Stimulated activated CD8-positive, alpha-beta memory T cell treated with anti-CD3 and anti-CD28 coated beads, Interleukin-12 subunit alpha, Interleukin-12 subunit beta, amount 100 ng/mL, for 4 hours (primary cell): ENCODE measurements at regions not wholly inside any gene's neighbourhood (a gene's known extent, or its start where the extent isn't known, plus 50 kb on each side); places are given as distances from the start of the nearest gene placed in this dataset.
"Not testable (repeated sequence)": the region's sequence is repeated elsewhere in the genome, so short reads cannot be mapped to it uniquely, and the experiment has no call there.

Experiments used
- DNase-seq: peaks from one replicate; pipeline ENCODE4 v3.0.0-alpha.2; 2020; ENCODE audit warnings: low read depth

DNA sequence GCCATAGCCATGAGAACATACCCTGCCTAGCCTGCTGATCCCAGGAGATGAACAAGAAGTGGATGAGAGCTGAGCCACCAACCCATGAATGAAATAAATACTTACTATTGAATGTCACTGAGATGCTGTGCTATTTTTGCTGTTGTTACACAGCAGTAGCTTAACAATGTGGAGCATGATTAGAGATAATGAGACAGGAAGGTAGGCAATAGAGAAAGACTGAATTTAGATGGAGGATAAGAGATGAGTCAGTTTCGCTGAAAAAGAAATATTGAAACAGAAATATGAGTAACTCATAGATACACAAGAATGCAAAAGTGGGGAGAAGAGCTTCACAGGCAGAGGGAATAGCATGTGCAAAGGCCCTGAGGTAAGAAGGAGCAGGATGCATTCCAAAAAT is 94.9 kb upstream of the TOP1 start:
- no peak for DNase-seq

DNA sequence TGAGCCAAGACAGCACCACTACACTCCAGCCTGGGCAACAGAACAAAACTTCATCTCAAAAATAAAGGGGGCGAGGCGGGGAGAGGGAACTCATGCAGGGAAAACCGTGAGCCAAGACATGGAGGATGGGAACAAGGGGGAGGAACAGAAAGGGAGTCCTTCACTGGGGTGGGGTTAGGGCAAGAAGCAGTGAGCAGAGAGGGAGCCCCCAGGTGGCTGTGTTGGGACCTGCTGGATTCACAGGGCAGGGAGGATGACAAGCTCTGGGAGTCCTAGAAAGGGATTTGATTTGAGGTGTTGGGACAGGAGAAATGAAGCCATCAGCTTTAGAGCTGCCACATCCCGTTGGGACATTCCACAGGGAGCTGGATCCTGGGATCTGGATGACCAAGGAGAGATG is 90.6 kb upstream of the TOP1 start:
- no peak for DNase-seq

DNA sequence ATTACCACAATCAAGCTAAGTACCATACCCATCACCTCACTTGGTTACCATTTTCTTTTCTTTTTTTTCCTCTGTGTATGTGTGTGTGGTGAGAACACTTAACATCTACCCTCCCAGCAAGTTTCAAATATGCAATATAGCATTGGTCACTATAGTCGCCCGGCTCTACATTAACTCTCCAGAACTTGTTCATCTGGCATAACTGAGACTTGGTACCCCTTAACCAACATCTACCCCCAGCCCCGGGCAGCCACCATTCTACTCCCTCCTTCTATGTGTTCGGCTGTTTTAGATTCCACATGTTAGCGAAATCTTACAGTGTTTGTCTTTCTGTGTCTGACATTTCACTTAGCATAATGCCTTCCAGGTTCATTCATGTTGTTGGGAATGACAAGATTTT is 89.0 kb upstream of the TOP1 start:
- no peak for DNase-seq

DNA sequence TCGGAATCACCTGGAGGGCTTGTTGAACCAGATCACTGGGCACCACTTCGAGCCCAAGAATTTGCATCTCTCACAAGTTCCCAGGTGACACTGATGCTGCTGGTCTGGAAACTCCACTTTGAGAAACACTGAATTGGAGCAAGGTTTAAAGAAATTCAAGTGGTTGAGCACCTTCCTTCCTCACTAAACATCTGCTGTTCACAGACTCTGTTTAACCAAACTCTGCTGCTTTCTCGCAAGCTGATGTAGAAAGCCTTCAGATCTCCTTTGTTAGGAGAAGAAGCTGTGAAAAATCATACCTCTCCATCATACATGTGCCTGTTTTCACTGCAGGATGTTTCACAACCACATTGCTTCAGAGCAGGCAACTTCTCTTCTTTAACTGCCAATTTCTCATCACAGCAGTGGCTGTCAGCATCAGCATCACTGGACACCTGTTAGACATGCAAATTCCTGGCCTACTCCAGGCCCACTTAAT is 87.5 kb upstream of the TOP1 start:
- no peak for DNase-seq

DNA sequence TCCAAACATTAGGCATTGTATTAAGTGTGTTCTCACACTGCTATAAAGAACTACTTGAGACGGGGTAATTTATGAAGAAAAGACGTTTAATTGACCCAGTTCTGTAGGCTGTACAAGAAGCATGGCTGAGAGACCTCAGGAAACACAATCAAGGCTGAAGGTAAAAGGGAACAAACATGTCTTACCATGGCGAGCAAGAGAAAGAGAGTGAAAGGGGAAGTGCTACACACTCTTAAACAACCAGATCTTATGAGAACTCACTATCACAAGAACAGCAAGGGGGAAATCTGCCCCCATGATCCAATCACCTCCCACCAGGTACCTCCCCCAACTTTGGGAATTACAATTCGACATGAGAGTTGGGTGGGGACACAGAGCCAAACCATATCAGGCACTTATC is 86.6 kb upstream of the TOP1 start:
- DNase-seq = no peak

DNA sequence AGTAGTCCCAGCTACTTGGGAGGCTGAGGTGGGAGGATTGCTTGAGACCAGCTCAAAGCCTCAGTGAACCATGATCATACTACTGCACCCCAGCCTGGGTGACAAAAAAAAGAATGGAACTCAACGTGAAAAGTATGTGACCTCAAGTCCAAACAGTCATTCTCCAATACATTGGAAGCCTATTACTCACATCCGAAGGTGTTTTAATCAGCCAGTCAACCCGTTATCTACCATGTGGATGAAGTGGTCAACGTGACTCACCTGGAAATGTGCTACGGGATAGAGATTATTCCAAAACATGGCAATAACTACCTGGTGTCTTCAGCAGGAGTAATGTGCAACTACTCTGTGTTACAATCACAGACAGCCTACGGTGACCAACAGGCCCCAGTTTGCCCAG is 85.8 kb upstream of the TOP1 start:
- no peak for DNase-seq

DNA sequence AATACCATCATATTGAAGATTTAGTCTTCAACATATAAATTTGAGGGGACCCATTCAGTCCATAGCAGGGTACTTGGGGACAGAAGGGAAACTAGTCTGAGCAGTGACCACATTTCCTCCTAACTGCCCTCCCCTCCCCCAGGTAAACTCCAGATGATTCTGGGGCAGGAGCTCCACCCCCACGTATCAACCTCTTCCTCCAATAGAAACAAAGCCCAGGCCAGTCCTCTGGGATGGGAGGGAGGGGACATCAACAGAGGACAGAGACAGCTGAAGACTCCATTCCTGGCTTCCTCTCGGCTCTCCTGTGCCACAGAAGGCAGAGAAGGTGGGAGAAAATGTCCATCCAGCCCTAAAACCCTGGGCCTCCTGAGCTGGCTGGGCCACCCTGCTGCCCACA is 85.0 kb upstream of the TOP1 start:
- no peak for DNase-seq

DNA sequence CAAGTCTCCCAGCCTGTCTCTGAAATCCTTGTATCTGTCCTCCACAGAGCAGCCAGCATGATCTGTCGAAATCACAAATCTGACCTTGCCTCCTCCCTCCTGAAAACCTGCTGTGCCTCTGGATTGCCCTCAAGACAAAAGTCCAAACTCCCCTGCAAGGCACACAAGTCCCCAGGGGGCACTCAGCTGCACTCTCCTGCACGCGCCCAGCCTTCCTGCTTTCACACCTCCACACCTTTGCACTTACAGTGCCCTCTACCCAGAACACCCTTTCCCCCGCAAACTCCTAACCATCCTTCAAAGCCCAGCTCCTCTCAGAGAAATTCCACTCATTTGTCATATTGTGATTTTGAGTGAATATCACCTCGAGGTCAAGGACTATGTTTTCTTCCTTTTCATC is 83.4 kb upstream of the TOP1 start:
- no peak for DNase-seq

DNA sequence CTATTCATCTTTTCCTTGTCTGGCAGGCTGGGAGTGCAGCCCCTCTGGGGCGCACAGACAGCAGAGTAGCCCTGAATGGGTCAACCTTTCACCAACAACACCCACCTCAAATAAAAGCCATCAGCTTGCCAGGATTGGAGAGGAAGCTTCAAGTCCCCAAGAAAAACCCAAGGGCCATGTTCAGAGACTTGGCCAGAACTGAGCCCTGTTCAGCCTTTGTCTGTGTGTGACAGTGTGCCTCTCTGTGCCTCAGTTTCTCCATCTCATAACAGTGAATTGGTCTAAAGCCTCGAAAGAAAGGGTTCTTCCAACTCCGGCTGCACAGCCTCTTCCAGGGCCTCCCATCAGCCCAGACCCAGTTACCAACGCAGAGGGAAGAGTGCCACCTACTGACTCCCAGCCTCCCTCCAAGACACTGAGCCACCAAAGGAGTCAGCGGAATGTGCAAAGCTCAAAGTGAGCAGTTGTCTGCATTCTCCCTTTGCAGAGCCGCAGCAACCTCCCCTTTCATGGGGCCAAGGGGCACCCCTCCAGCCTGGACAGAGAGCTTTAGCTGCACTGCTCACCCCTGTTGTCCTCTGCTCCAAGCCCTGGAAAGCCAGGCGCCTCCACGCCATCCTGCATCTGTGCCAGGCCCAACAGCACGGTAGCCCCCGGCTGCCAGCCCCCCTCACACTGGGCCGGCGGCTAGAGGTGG is 82.7 kb upstream of the TOP1 start:
- DNase-seq = no peak

DNA sequence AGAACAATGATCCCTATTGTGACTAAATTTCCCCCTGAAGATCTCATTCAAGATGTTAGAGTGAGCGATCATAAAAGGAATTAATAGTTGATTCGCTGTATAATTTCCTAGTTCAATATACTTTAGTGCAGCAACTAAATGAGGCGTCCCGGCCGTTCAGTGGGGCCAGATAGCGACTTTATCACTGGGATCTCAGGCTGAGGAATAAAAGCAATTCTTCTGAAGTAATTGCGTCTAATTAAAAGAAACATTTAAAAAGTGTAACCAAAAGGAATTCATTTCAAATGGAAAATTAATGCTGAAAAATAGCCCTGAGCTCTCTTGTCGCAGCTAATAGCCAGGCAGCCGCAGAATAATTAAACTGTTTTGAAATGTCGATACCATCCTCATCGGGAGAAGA is 82.2 kb upstream of the TOP1 start:
- DNase-seq = no peak

DNA sequence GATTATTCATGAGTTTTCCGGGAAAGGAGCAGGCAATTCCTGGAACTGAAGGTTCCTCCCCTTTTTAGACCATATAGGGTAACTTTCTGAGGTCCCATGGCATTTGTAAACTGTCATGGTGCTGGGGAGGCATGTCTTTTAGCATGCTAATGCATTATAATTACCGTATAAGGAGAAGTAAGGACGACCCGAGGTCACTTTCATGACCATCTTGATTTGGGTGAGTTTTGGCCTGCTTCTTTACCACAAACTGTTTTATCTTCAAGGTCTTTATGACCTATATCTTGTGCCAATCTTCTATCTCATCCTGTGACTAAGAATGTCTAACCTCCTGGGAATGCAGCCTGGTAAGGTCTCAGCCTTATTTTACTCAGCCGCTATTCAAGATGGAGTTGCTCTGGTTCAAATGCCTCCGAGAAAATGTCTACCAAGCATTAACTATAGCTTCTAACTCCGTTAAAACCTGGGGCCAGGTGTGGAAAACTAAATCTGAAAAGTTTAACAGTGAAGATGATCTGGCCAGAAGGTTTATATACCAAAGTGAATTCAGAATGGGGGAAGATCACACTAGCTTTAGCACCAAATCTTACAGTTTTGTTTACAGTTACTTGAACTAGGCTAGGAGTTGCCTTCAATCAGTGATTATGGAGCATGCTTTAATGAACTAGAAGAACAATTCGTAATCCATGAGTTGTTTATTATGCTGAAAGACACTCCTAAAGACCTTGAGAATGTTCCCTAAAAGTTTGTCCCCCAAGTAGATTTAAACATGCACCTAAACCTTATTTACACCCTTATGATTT is 80.0 kb upstream of the TOP1 start:
- no peak for DNase-seq

DNA sequence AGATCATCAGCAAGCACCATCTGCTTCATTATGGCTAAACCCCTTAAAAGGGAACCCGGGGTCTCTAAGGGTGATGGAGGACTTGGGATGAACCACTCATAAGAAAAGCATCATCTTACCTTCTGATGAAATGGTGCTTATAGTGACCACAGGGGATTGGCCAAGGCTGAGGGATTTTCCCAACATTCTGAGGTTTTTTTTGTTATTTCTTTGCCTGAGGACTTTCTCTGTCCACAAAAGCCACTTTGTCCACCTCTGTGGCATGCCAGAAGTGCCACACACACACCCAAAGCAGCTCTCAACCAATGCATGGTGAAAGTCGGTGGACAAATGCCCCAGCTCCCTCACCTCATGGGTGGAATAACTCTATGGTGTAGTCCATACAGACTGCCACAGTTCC is 79.3 kb upstream of the TOP1 start:
- no peak for DNase-seq

DNA sequence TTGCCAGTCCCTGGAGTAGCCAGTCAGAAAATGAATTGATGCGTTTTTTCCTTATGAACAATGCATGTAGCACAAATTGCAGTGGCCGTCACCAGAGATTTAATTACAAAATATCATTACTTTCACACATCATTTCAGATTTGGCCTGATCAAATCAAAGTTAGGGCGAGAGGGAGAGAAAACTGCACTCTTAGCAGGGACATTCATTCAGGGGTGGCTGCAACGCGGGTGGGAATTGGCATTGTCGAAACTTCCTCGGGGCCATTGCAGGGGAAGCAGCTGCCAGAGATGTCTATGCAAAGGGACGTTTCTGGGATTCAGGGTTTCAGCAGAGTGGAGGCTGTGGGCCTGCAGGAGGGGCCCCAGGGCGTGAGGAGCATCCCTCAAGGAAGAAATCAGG is 76.5 kb upstream of the TOP1 start:
- no peak for DNase-seq

DNA sequence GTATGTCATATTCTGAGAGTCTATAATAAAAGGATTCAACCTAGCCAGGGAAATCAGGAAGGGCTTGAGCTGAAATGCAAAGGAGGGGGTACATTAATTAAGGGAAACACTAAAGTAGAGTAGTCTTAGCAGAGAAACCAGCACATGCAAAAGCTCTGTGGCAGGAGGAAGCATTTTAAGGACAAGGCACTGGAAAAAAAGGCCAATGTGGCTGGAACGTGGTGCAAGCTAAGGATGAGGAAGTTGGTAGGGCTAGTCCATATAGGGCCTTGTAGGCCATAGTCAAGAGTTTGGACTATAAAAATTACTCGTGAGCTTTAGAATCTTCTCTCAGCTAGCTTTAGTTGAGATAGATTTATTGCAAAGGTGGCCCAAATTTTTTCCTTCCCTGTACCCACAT is 75.2 kb upstream of the TOP1 start:
- no peak for DNase-seq

DNA sequence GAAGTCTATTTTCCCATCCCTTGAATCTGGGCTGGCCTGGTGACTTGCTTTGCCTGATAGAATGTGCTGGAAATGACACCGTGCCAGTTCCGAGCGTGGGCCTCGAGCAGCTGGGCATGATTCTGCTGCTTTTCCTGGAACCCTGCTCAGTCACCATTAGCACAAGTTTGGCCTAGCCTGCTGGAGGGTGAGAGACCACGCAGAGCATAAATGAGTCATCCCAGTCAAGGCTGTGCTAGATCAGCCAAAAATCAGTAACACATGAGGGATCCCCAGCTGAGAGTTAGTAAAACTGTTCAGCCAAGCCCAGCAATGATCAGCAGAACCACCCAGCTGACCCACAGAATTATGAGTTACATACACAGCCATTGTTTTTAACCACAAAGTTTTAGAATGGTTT is 74.8 kb upstream of the TOP1 start:
- no peak for DNase-seq

DNA sequence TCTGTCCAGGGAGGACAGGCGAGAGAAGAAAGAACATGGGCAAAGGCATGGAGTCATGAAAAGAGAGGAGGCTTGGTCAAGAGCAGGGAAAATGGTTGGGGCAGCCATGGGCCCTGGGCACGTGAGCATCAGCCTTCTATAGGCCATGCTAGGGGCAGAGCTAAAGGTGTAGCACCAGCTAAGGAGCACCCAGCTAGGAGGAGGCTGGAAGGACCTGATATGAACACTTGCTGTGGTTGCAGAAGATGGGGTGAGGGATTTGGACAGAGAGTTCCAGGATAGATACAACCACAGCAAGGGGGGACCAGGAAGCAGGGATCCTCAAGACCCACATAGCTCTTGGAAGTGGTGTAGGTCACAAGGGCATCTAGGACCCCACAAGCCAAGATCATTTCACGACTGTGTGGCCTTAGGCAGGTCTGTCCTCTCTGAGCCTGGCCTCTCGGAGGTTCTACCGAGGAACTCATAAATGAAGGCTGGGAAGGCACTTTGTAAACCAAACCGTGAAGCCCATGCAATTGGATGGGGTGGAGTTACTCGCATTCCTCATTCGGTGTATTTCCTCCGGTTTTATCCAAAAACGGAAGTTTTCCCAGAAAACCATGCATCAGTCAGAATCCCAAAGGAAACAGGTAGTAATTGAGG is 74.0 kb upstream of the TOP1 start:
- DNase-seq = no peak

DNA sequence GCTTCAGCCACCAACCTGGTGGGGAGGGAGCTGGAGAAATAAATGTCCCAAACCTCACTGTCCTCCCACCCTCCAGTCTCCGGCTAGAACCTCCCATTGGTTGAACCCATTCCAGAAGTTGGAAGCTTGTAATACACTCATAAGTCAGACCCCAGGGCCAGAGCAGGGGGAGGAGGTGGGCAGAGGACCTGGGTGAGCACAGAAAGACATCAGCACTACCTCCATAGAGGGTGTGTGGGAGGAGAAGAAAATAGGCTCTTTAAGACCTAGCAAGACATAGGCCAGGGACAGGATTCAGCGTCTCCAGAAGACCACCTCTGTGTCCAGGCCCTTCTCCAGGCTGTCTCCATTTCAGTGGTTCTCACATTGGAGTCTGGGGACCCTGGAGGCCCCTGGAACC is 73.3 kb upstream of the TOP1 start:
- DNase-seq = no peak

DNA sequence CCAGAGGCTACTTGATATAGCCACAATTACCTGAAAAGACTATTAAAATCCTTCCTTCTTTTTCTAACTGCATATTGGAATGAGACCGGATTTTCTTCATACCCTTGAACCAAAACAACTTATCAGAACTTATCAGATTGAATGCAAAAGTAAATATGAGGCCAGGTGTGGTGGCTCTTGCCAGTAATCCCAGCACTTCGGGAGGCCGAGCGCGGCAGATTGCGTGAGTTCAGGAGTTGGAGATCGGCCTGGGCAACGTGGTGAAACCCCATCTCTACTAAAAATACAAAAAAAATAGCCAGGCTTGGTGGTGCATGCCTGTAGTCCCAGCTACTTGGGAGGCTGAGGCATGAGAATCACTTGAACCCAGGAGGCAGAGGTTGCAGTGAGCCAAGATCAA is 72.8 kb upstream of the TOP1 start:
- DNase-seq = not testable (repeated sequence)

DNA sequence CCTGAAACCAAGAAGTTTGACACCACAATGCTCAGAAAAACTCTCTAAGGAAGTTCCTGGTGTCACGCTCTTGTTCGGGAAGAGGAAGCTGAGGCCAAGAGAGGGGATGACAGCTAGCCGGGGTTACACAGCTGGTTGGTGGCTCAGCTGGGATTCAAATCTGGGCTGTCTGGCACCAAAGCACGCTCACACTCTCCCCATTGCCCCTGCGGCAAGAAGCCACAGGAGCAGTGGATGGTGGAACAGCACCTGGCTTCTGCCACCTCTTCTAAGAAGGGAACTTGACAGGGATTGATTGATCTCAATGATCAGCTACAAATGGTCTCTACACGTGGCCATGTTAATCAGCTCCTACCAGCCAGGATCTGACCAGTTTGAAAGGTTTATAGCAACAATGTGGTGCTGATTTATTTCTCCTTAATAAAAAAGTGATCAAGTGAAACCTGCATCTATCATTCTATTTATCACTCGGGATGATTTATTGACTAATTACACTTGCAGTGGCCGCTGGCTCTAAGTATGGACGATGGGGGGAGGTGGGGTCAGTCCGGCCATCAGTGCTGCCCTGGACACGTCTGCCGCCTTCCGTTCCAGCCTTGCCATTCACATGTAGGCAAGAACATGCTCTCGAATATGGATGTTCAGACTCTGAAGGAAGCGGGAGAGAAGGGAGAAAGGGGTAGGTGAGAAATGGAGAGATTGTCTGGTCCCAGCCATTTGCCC is 71.9 kb upstream of the TOP1 start:
- no peak for DNase-seq

DNA sequence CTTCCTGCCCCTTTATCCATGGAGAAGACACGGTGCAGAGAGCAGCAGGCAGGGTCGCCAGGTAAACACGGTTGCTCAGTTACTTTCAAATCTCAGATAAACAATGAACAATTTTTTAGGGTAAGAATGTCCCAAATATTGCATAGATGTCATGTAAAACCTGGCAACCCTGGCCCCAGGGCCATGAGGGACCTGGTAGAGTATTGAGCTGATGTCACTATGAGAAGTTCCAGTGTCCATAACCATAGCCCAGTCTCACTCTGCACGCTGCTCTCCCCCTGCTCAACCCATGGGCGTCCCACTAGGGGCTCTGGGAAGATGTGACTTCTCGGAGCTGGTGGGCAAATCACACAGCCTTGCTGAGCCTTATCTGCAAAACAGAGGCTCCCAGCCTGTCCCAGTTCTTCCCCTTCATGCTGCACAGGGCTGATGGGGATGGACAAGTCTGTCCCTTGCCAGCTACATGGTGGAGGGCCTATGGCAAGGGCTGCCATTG is 71.3 kb upstream of the TOP1 start:
- no peak for DNase-seq

DNA sequence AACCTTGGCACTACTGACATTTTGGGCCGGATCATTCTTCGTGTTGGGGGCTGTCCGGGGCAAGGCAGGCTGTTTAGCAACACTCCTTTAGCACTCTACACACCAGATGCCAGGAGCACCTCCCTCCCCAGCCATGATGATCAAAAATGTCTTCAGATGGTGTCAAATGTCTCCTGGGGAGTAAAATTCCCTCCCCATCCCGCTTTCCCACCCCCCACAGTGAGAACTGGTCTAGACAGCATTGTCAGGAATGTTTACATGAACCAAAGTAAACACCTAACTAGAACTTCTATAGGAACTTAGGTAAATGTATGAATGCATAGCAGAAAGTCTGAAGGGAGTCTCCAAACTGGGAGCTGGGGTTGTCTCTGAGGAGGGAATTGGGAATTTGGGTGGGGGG is 70.0 kb upstream of the TOP1 start:
- DNase-seq = no peak

DNA sequence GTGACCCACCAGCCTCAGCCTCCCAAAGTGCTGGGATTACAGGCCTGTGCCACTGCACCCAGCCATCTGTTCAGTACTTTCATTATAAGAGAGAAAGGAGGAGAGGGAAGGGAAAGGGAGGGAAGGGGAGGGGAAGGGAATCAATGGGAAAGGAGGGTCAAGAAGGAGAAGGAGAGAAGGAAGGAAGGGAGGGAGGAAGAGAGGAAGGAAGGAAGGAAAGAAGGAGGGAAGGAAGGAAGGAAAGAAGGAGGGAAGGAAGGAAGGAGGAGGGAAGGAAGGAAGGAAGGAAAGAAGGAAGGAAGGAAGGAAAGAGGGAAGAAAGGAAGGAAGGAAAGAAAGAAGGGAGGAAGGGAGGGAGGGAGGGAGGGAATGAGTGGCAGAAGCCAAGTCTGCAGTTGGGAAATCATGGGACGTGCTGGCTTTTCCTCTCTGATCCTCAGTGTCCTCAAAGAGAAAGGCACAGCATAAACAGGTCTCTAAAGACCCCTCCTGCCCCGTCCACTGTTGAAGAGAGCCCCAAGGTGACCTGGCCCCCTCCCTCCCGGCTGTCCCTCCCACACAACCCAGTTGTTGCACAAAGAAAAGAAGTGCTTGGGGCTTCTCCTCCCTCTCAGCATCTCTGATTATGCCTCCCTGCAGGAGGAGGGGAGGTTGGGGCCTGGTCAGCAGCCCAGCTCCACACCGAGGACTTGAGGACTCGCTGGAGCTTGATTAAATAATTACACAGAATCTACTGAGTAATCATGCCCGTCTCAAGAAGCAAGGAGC is 69.1 kb upstream of the TOP1 start:
- DNase-seq = no peak
